SK-N-SH treated with all-trans-retinoic acid at 6 μM for 48 hours (cell line): ENCODE measurements at regions not wholly inside any gene's neighbourhood (a gene's known extent, or its start where the extent isn't known, plus 50 kb on each side); places are given as distances from the start of the nearest gene placed in this dataset.

ENCODE experiments used
- ARNTL ChIP-seq: fragments of 450-650 bp; formaldehyde crosslinking; IDR thresholded peaks from 2 replicates; pipeline ENCODE4 v1.5.0; 2020; ENCODE audit warnings: low read depth, mild to moderate bottlenecking, moderate library complexity, borderline replicate concordance
- BACH2 ChIP-seq: fragments of 250-450 bp; sonication (Bioruptor Pico); IDR thresholded peaks from 2 replicates; pipeline ENCODE4 v1.9.0; 2021; ENCODE audit warnings: mild to moderate bottlenecking, borderline replicate concordance
- GLIS3 ChIP-seq: fragments of 250-450 bp; sonication (Bioruptor Pico); IDR thresholded peaks from 2 replicates; pipeline ENCODE4 v1.5.0; 2020; ENCODE audit warnings: mild to moderate bottlenecking, moderate library complexity
- RARB ChIP-seq: fragments of 250-450 bp; sonication (Bioruptor Pico); IDR thresholded peaks from 2 replicates; pipeline ENCODE4 v1.8.0; 2021; ENCODE audit warnings: mild to moderate bottlenecking, moderate library complexity
- TOX ChIP-seq: fragments of 250-450 bp; sonication (Bioruptor Pico); IDR thresholded peaks from 2 replicates; pipeline ENCODE4 v1.8.0; 2021; ENCODE audit warnings: mild to moderate bottlenecking, moderate library complexity, borderline replicate concordance
- ZFP3 ChIP-seq: fragments of 250-450 bp; sonication (Bioruptor Pico); IDR thresholded peaks from 2 replicates; pipeline ENCODE4 v1.5.0; 2020; ENCODE audit warnings: mild to moderate bottlenecking, moderate library complexity
- ZFP30 ChIP-seq: fragments of 450-650 bp; formaldehyde crosslinking; IDR thresholded peaks from 2 replicates; pipeline ENCODE4 v1.5.0; 2022; ENCODE audit warnings: mild to moderate bottlenecking, moderate library complexity
- ZNF565 ChIP-seq: fragments of 450-650 bp; formaldehyde crosslinking; conservative IDR thresholded peaks from 2 replicates; pipeline ENCODE4 v1.5.0; 2020; ENCODE audit warnings: low read depth, mild to moderate bottlenecking, moderate library complexity
- ZNF70 ChIP-seq: fragments of 450-650 bp; formaldehyde crosslinking; IDR thresholded peaks from 2 replicates; pipeline ENCODE4 v1.5.0; 2020; ENCODE audit warnings: mild to moderate bottlenecking, moderate library complexity
- ZNF8 ChIP-seq: fragments of 450-650 bp; formaldehyde crosslinking; IDR thresholded peaks from 2 replicates; pipeline ENCODE4 v1.5.0; 2020; ENCODE audit warnings: mild to moderate bottlenecking, moderate library complexity
- TF ChIP-seq, protein P1 (sequence below): fragments of 250-450 bp; sonication (Bioruptor Pico); IDR thresholded peaks from 2 replicates; pipeline ENCODE4 v1.5.0; 2020; ENCODE audit warnings: mild to moderate bottlenecking, moderate library complexity
- TF ChIP-seq, protein P2 (sequence below): fragments of 250-450 bp; sonication (Bioruptor Pico); IDR thresholded peaks from 2 replicates; pipeline ENCODE4 v1.5.1; 2020; ENCODE audit warnings: low read depth, mild to moderate bottlenecking, moderate library complexity
- TF ChIP-seq, protein P3 (sequence below): fragments of 250-450 bp; sonication (Bioruptor Pico); IDR thresholded peaks from 2 replicates; pipeline ENCODE4 v1.8.0; 2020; ENCODE audit warnings: mild to moderate bottlenecking, moderate library complexity, borderline replicate concordance
- TF ChIP-seq, protein P4 (sequence below): fragments of 250-450 bp; sonication (Bioruptor Pico); IDR thresholded peaks from 2 replicates; pipeline ENCODE4 v1.8.0; 2021; ENCODE audit warnings: low read depth, mild to moderate bottlenecking, moderate library complexity, borderline replicate concordance

DNA sequence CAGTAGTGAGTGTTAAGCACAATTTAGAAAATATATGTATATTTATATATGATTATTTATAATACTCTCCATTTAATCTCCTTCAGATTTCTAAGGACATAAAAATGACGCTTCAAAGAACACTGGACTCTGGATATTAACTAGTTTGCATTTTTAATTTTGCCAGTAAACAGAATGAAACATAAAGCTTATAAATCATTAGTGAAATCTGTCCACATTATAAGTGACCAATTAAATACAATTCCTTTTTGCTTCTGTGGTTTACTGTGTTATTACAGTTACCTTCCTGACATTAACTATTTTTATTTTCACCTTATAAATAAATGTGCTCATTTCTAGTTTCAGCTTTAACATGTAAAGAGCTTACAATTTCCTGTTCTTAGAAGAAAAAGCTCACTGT lies 1081.1 kb upstream of the EPHA6 start:
- no peak for TF ChIP-seq ZFP3 (CRISPR knock-in tag)
- TF ChIP-seq, protein P1, sequence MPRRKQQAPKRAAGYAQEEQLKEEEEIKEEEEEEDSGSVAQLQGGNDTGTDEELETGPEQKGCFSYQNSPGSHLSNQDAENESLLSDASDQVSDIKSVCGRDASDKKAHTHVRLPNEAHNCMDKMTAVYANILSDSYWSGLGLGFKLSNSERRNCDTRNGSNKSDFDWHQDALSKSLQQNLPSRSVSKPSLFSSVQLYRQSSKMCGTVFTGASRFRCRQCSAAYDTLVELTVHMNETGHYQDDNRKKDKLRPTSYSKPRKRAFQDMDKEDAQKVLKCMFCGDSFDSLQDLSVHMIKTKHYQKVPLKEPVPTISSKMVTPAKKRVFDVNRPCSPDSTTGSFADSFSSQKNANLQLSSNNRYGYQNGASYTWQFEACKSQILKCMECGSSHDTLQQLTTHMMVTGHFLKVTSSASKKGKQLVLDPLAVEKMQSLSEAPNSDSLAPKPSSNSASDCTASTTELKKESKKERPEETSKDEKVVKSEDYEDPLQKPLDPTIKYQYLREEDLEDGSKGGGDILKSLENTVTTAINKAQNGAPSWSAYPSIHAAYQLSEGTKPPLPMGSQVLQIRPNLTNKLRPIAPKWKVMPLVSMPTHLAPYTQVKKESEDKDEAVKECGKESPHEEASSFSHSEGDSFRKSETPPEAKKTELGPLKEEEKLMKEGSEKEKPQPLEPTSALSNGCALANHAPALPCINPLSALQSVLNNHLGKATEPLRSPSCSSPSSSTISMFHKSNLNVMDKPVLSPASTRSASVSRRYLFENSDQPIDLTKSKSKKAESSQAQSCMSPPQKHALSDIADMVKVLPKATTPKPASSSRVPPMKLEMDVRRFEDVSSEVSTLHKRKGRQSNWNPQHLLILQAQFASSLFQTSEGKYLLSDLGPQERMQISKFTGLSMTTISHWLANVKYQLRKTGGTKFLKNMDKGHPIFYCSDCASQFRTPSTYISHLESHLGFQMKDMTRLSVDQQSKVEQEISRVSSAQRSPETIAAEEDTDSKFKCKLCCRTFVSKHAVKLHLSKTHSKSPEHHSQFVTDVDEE (CRISPR knock-in tag), result no peak
- TF ChIP-seq, protein P2, sequence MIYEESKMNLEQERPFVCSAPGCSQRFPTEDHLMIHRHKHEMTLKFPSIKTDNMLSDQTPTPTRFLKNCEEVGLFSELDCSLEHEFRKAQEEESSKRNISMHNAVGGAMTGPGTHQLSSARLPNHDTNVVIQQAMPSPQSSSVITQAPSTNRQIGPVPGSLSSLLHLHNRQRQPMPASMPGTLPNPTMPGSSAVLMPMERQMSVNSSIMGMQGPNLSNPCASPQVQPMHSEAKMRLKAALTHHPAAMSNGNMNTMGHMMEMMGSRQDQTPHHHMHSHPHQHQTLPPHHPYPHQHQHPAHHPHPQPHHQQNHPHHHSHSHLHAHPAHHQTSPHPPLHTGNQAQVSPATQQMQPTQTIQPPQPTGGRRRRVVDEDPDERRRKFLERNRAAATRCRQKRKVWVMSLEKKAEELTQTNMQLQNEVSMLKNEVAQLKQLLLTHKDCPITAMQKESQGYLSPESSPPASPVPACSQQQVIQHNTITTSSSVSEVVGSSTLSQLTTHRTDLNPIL (CRISPR knock-in tag), result no peak
- TF ChIP-seq, protein P3, sequence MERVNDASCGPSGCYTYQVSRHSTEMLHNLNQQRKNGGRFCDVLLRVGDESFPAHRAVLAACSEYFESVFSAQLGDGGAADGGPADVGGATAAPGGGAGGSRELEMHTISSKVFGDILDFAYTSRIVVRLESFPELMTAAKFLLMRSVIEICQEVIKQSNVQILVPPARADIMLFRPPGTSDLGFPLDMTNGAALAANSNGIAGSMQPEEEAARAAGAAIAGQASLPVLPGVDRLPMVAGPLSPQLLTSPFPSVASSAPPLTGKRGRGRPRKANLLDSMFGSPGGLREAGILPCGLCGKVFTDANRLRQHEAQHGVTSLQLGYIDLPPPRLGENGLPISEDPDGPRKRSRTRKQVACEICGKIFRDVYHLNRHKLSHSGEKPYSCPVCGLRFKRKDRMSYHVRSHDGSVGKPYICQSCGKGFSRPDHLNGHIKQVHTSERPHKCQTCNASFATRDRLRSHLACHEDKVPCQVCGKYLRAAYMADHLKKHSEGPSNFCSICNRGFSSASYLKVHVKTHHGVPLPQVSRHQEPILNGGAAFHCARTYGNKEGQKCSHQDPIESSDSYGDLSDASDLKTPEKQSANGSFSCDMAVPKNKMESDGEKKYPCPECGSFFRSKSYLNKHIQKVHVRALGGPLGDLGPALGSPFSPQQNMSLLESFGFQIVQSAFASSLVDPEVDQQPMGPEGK, result no peak
- no peak for TF ChIP-seq TOX (CRISPR knock-in tag)
- no peak for TF ChIP-seq ARNTL
- TF ChIP-seq ZNF8, result no peak
- no peak for TF ChIP-seq GLIS3
- no peak for TF ChIP-seq BACH2 (CRISPR knock-in tag)
- no peak for TF ChIP-seq ZFP30 (CRISPR knock-in tag)
- no peak for TF ChIP-seq RARB (CRISPR knock-in tag)
- no peak for TF ChIP-seq ZNF565 (CRISPR knock-in tag)
- TF ChIP-seq, protein P4, sequence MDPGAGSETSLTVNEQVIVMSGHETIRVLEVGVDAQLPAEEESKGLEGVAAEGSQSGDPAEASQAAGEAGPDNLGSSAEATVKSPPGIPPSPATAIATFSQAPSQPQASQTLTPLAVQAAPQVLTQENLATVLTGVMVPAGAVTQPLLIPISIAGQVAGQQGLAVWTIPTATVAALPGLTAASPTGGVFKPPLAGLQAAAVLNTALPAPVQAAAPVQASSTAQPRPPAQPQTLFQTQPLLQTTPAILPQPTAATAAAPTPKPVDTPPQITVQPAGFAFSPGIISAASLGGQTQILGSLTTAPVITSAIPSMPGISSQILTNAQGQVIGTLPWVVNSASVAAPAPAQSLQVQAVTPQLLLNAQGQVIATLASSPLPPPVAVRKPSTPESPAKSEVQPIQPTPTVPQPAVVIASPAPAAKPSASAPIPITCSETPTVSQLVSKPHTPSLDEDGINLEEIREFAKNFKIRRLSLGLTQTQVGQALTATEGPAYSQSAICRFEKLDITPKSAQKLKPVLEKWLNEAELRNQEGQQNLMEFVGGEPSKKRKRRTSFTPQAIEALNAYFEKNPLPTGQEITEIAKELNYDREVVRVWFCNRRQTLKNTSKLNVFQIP (CRISPR knock-in tag), result no peak
- TF ChIP-seq ZNF70 (CRISPR knock-in tag), result no peak
